ENCODE measurements at regions not wholly inside any gene's neighbourhood (a gene's known extent, or its start where the extent isn't known, plus 50 kb on each side); places are given as distances from the start of the nearest gene placed in this dataset.

DNA sequence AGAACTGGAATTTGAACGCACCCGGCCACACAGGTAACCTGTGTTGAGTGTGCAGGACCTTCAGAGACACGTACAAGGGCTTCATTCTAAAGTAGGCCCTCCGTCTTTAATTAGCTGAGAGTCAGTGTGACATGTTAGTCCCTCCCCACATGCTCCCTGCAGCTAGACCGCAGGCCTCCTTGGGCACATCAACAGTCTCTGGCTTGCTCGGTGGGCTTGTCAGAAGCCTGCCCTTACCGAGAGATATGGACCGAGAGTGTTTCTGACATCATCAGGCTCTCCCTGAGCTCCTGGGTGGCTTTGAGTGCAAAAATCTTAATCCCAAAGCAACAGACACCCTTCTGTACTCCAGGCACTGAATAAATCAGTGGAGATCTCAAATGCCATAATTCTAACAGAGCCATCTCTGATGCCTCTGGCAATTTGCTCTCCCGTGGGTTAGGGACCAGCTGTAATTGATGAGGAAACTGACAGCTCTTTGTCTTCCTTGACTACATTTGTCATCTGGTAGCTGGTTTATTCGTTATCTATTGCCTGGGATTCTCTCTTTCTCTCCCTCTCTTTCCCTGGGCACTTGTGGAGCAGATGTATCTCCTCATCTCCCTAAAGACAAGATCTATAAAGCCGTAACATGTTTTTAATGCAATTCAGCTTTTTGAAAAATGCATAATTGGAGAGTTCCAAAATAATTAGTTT is 850.6 kb downstream of the TYW1 start:
- TF ChIP-seq CTCF (conservative IDR thresholded peaks at IDR 0.05) = no peak
- no peak overlapping the region for H3K27ac ChIP-seq

DNA sequence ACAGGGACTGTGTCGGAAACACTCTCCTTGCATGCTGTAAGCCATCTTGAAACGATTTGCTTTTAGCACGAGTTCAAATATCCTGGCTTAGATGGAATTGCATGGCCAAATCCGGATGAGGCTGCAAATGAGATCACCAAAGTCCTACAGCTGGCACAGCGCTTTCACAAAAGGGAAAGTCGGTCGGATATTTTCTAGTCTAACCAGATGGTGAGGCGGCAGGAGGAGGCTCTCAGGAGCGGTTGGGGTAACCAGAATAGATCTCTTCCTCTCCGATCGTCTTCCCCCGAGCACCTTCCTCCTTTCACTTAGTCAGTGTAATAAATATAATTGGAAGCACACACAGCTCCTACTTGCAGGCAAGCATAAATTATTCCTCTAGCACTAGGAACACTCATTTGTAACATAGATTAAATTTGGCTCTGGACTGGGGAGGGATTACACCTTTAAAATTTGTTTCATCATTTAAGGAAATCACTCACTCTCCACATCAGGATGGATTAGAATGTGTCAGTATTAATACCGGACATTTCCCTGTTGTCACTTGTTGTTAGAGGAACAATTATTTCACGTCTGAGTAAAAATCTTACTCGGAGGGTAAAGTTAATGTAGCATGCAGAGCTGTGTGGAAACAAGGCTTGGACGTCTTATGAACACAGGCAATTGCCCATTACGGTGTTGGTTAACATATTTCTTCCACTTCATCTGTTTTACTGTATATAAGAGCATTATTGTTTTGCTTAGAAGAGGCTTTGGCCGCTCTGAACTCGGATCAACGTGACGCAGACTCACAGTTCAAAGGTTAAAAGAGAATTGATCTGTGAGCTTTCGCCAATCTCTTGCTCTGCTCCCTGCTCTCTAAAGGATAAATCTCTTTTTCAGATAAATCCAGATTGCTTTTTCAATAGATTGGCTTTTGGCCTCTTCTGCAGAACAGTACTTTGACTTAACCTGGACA is 857.9 kb downstream of the TYW1 start:
- no peak overlapping the region for H3K27ac ChIP-seq
- TF ChIP-seq CTCF (conservative IDR thresholded peaks at IDR 0.05) = no peak

- TF ChIP-seq CTCF (conservative IDR thresholded peaks at IDR 0.05) = no peak
- no peak overlapping the region for H3K27ac ChIP-seq
Measured at GRCh38 chr7:67855322-67855721, 858.7 kb downstream of the TYW1 start.

- TF ChIP-seq CTCF (conservative IDR thresholded peaks at IDR 0.05) = no peak
- H3K27ac ChIP-seq = no peak overlapping the region
Measured at GRCh38 chr7:67856046-67856445, 859.4 kb downstream of the TYW1 start.

- H3K27ac ChIP-seq = no peak overlapping the region
- TF ChIP-seq CTCF (conservative IDR thresholded peaks at IDR 0.05) = no peak
Measured at GRCh38 chr7:67857698-67858097, 861.1 kb downstream of the TYW1 start.

- no peak overlapping the region for H3K27ac ChIP-seq
- no peak for TF ChIP-seq CTCF (conservative IDR thresholded peaks at IDR 0.05)
Measured at GRCh38 chr7:67858931-67859330, 862.3 kb downstream of the TYW1 start.

- H3K27ac ChIP-seq = no peak overlapping the region; the same call in 1 of the 2 replicates
- no peak for TF ChIP-seq CTCF (conservative IDR thresholded peaks at IDR 0.05)
Measured at GRCh38 chr7:67863911-67864310, 867.3 kb downstream of the TYW1 start.

Measured in VCaP (cell line).